SK-N-SH (cell line): ENCODE measurements at regions not wholly inside any gene's neighbourhood (a gene's known extent, or its start where the extent isn't known, plus 50 kb on each side); places are given as distances from the start of the nearest gene placed in this dataset.

Source experiments
- CTCF ChIA-PET: fragments of 300-600, 350-600 bp; formaldehyde crosslinking; extraction: SDS; loops from one replicate; lab custom pipeline; 2021; lab: Yijun Ruan, JAX
- POLR2A ChIA-PET: fragments of 350-600 bp; sonication (Branson Sonifier 250); formaldehyde crosslinking; extraction: SDS; loops from one replicate; lab custom pipeline; 2020; ENCODE audit warnings: antibody characterized with exemption, inconsistent platforms; lab: Yijun Ruan, JAX
- DNase-seq: peaks from one replicate; pipeline ENCODE4 v3.0.0; 2012
- H2AFZ ChIP-seq: fragments of 200-600 bp; sonication (generic); 2 replicates; pipeline ENCODE4 v1.8.1; 2016; ENCODE audit warnings: antibody characterized with exemption, mild to moderate bottlenecking, low read depth
- H3F3A ChIP-seq: fragments of 200-600 bp; sonication (generic); replicated peaks from 2 replicates; pipeline ENCODE3; 2016; ENCODE audit warnings: antibody characterized with exemption, mild to moderate bottlenecking; ENCODE audit not compliant: insufficient read depth
- H3K27ac ChIP-seq, 2 experiments: fragments of 200-500 bp in 1 of 2; fragments of 200-600 bp in 1 of 2; sonication (Bioruptor generic) in 1 of 2; sonication (generic), shearing (Covaris generic) in 1 of 2; 2 replicates each; pipeline versions ENCODE4 v1.5.1 to v1.6.1; 2014 to 2016; ENCODE audit warnings: low read depth in 2 of 2, inconsistent platforms in 1 of 2, low read length in 1 of 2, mild to moderate bottlenecking in 1 of 2, mixed read lengths in 1 of 2
- H3K27me3 ChIP-seq: fragments of 200-600 bp; sonication (generic), shearing (Covaris generic); 2 replicates; pipeline ENCODE4 v1.6.1; 2016; ENCODE audit warnings: mixed run types; ENCODE audit not compliant: insufficient read depth
- H3K36me3 ChIP-seq, 2 experiments: fragments of 200-500 bp in 1 of 2; fragments of 200-600 bp in 1 of 2; sonication (Bioruptor generic) in 1 of 2; sonication (generic) in 1 of 2; replicated peaks in 1 of 2; 2 replicates each; pipeline versions ENCODE3 to v1.5.1; 2014 to 2016; ENCODE audit warnings: low read length in 1 of 2, mild to moderate bottlenecking in 1 of 2; ENCODE audit not compliant: insufficient read depth in 2 of 2, control insufficient read depth in 1 of 2
- H3K4me1 ChIP-seq, 2 experiments: fragments of 200-500 bp in 1 of 2; fragments of 200-600 bp in 1 of 2; sonication (Bioruptor generic) in 1 of 2; sonication (generic), shearing (Covaris generic) in 1 of 2; 2 replicates each; pipeline versions ENCODE4 v1.5.1 to v1.6.1; 2014 to 2016; ENCODE audit warnings: low read depth in 1 of 2, low read length in 1 of 2, mixed run types in 1 of 2; ENCODE audit not compliant: insufficient read depth in 2 of 2, control insufficient read depth in 1 of 2
- H3K4me2 ChIP-seq: fragments of 200-600 bp; sonication (generic), shearing (Covaris generic); 2 replicates; pipeline ENCODE4 v1.6.1; 2017; ENCODE audit warnings: mixed run types
- H3K4me3 ChIP-seq, 2 experiments: fragments of 200-500 bp in 1 of 2; fragments of 200-600 bp in 1 of 2; sonication (Bioruptor generic) in 1 of 2; sonication (generic), shearing (Covaris generic) in 1 of 2; 2 replicates each; pipeline versions ENCODE4 v1.5.1 to v1.8.1; 2014 to 2016; ENCODE audit warnings: low read depth in 2 of 2, inconsistent platforms in 1 of 2, low read length in 1 of 2, mild to moderate bottlenecking in 1 of 2, mixed read lengths in 1 of 2, moderate library complexity in 1 of 2
- H3K79me2 ChIP-seq: fragments of 200-600 bp; sonication (generic); 2 replicates; pipeline ENCODE4 v1.8.1; 2017; ENCODE audit warnings: mild to moderate bottlenecking; ENCODE audit not compliant: insufficient read depth
- H3K9ac ChIP-seq: fragments of 200-600 bp; sonication (generic); 2 replicates; pipeline ENCODE4 v1.6.1; 2017; ENCODE audit warnings: mixed run types
- H3K9me2 ChIP-seq: fragments of 200-600 bp; sonication (generic); 2 replicates; pipeline ENCODE4 v1.6.1; 2017; ENCODE audit warnings: mixed run types
- H3K9me3 ChIP-seq: fragments of 200-600 bp; sonication (generic); 2 replicates; pipeline ENCODE4 v1.6.1; 2017; ENCODE audit warnings: mixed run types, mild to moderate bottlenecking, moderate library complexity
- H4K20me1 ChIP-seq: fragments of 200-600 bp; sonication (generic); 2 replicates; pipeline ENCODE4 v1.6.1; 2017; ENCODE audit warnings: mild to moderate bottlenecking, mixed run types; ENCODE audit not compliant: insufficient read depth
- CHD2 ChIP-seq: fragments of 150-350 bp; IDR thresholded peaks from 2 replicates; pipeline ENCODE4 v1.6.1; 2018; ENCODE audit warnings: low read length; ENCODE audit not compliant: partially characterized antibody
- EZH2phosphoT487 ChIP-seq: fragments of 200-600 bp; sonication (generic); IDR thresholded peaks from 2 replicates; pipeline ENCODE4 v1.6.1; 2017; ENCODE audit warnings: low read depth, mixed run types, mild to moderate bottlenecking, antibody characterized with exemption, moderate library complexity, borderline replicate concordance
- FOSL2 ChIP-seq: IDR thresholded peaks from 2 replicates; pipeline ENCODE4 v1.4.0; 2012; ENCODE audit warnings: low read depth, mild to moderate bottlenecking, moderate library complexity, borderline replicate concordance
- FOXJ3 ChIP-seq: sonication (generic); formaldehyde crosslinking; IDR thresholded peaks from 2 replicates; pipeline ENCODE4 v1.5.1; 2020; ENCODE audit warnings: mild to moderate bottlenecking, missing genetic modification reagents
- JUND ChIP-seq: IDR thresholded peaks from 2 replicates; pipeline ENCODE4 v1.4.0; 2012
- MXI1 ChIP-seq: IDR thresholded peaks from 2 replicates; pipeline ENCODE4 v1.6.1; 2012; ENCODE audit warnings: mild to moderate bottlenecking, low read depth, low read length, improper control_type of control experiment
- NRF1 ChIP-seq: IDR thresholded peaks from 2 replicates; pipeline ENCODE4 v1.6.1; 2012; ENCODE audit warnings: low read depth, mild to moderate bottlenecking, low read length
- PBX3 ChIP-seq: IDR thresholded peaks from 2 replicates; pipeline ENCODE4; 2012
- POLR2AphosphoS5 ChIP-seq: IDR thresholded peaks from 2 replicates; pipeline ENCODE4 v1.6.1; 2012; ENCODE audit warnings: low read depth, low read length
- RCOR1 ChIP-seq: fragments of 150-350 bp; IDR thresholded peaks from 2 replicates; pipeline ENCODE4 v1.6.1; 2017; ENCODE audit warnings: antibody characterized with exemption, low read length
- RXRA ChIP-seq: IDR thresholded peaks from 2 replicates; pipeline ENCODE4 v1.4.0; 2012; ENCODE audit warnings: low read depth, mild to moderate bottlenecking, borderline replicate concordance
- SMC3 ChIP-seq: IDR thresholded peaks from 2 replicates; pipeline ENCODE4 v1.6.1; 2012; ENCODE audit warnings: low read depth, low read length, improper control_type of control experiment
- TCF12 ChIP-seq: IDR thresholded peaks from 2 replicates; pipeline ENCODE4 v1.4.0; 2012
- TEAD4 ChIP-seq: IDR thresholded peaks from 2 replicates; pipeline ENCODE4 v1.4.0; 2012; ENCODE audit warnings: mild to moderate bottlenecking, borderline replicate concordance; ENCODE audit not compliant: insufficient read depth
- USF2 ChIP-seq: fragments of 150-350 bp; IDR thresholded peaks from 2 replicates; pipeline ENCODE4 v1.6.1; 2017; ENCODE audit warnings: antibody characterized with exemption, low read length, low read depth, borderline replicate concordance
- WGBS: methylation state at CpG from one replicate; pipeline ENCODE4 v1.1.6; 2017; ENCODE audit warnings: low lambda C conversion rate; 5-methylcytosine and 5-hydroxymethylcytosine counted together
- TF ChIP-seq, protein P1 (sequence below): IDR thresholded peaks from 2 replicates; pipeline ENCODE4 v1.6.1; 2012; ENCODE audit warnings: mild to moderate bottlenecking, low read depth, low read length, moderate library complexity

DNA sequence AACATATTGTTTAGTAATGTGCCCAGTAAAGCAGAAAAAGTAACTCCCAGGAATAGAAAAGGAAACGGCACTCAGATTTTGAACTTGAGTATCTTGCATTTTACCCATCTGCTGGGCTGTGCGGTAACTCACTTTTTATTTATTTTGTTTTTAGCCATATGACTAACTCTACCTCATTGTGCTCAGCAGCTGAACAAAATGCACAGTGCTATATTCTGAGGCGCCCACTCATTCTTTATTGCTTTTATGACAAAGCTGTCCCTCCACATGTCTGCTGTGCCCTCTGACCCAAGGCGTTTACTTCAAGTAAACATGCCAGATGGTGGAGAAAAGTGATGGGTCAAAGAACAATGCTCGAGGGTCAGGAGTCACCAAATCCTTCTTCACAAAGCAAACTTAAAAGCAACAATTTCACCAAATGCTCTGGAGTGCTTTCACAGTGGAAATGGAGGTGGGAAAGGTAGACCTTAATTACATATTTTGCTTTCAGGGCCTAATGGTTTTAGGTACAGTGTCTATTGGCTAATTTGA lies 215.2 kb upstream of the ELAVL2 start:
- TF ChIP-seq, protein P1, sequence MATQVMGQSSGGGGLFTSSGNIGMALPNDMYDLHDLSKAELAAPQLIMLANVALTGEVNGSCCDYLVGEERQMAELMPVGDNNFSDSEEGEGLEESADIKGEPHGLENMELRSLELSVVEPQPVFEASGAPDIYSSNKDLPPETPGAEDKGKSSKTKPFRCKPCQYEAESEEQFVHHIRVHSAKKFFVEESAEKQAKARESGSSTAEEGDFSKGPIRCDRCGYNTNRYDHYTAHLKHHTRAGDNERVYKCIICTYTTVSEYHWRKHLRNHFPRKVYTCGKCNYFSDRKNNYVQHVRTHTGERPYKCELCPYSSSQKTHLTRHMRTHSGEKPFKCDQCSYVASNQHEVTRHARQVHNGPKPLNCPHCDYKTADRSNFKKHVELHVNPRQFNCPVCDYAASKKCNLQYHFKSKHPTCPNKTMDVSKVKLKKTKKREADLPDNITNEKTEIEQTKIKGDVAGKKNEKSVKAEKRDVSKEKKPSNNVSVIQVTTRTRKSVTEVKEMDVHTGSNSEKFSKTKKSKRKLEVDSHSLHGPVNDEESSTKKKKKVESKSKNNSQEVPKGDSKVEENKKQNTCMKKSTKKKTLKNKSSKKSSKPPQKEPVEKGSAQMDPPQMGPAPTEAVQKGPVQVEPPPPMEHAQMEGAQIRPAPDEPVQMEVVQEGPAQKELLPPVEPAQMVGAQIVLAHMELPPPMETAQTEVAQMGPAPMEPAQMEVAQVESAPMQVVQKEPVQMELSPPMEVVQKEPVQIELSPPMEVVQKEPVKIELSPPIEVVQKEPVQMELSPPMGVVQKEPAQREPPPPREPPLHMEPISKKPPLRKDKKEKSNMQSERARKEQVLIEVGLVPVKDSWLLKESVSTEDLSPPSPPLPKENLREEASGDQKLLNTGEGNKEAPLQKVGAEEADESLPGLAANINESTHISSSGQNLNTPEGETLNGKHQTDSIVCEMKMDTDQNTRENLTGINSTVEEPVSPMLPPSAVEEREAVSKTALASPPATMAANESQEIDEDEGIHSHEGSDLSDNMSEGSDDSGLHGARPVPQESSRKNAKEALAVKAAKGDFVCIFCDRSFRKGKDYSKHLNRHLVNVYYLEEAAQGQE = no peak
- TF ChIP-seq RXRA (no peak), RCOR1 (no peak), PBX3 (no peak), EZH2phosphoT487 (no peak), MXI1 (no peak), SMC3 (no peak), NRF1 (no peak), FOSL2 (no peak), POLR2AphosphoS5 (no peak), JUND (no peak), TCF12 (no peak), FOXJ3 (CRISPR knock-in tag) (no peak), USF2 (no peak), TEAD4 (no peak), CHD2 (no peak)
- 31% methylated on average over 5 of the region's 5 CpGs for WGBS
- no peak overlapping the region for H3K4me3 ChIP-seq
- H3K9ac ChIP-seq = no peak overlapping the region
- H3K9me3 ChIP-seq = no peaks in the 10 kb centered on the region
- no peaks in the 10 kb centered on the region for H3K36me3 ChIP-seq
- no peaks in the 10 kb centered on the region for H3K27me3 ChIP-seq
- H3K4me1 ChIP-seq = no peaks in the 10 kb centered on the region
- DNase-seq = no peak
- CTCF ChIA-PET = no interaction called here
- H4K20me1 ChIP-seq = no peaks in the 10 kb centered on the region
- no peak overlapping the region for H2AFZ ChIP-seq
- POLR2A ChIA-PET = no interaction called here
- H3F3A ChIP-seq = no peaks in the 10 kb centered on the region
- H3K79me2 ChIP-seq = no peaks in the 10 kb centered on the region
- no peaks in the 10 kb centered on the region for H3K9me2 ChIP-seq
- no peak overlapping the region for H3K4me2 ChIP-seq
- no peak overlapping the region for H3K27ac ChIP-seq
